Spinal cord (tissue), 9 donors: ENCODE measurements at regions not wholly inside any gene's neighbourhood (a gene's known extent, or its start where the extent isn't known, plus 50 kb on each side); places are given as distances from the start of the nearest gene placed in this dataset.

Experiments
- DNase-seq, 6 donors: peaks; one replicate each; pipeline versions ENCODE4 v3.0.0 to v3.0.0-alpha.2; 2013 to 2015; ENCODE audit warnings: low spot score in 6 of 6, low read depth in 4 of 6
- H3K27ac ChIP-seq: one replicate; pipeline ENCODE4 v1.5.1; 2013; ENCODE audit warnings: low read depth, low read length, control low read depth
- H3K27me3 ChIP-seq: one replicate; pipeline ENCODE4 v1.6.1; 2013; ENCODE audit warnings: low read length; ENCODE audit not compliant: control insufficient read depth, insufficient read depth
- H3K36me3 ChIP-seq: one replicate; pipeline ENCODE4 v1.6.1; 2013; ENCODE audit warnings: low read length; ENCODE audit not compliant: control insufficient read depth, insufficient read depth
- H3K4me1 ChIP-seq: one replicate; pipeline ENCODE4 v1.6.1; 2013; ENCODE audit warnings: low read length; ENCODE audit not compliant: control insufficient read depth, insufficient read depth
- H3K4me3 ChIP-seq: one replicate; pipeline ENCODE4 v1.5.1; 2013; ENCODE audit warnings: low read depth, low read length, control low read depth
- H3K9me3 ChIP-seq: one replicate; pipeline ENCODE4 v1.6.1; 2013; ENCODE audit warnings: low read length; ENCODE audit not compliant: control insufficient read depth, insufficient read depth
- WGBS: methylation state at CpG from one replicate; pipeline ENCODE4 v1.1.5; 2013; ENCODE audit warnings: missing lambda C conversion rate; ENCODE audit not compliant: insufficient coverage; 5-methylcytosine and 5-hydroxymethylcytosine counted together
- donor health status: healthy.

- Histone ChIP-seq H3K4me1 (no peaks in the 10 kb centered on the region), H3K9me3 (no peaks in the 10 kb centered on the region), H3K36me3 (no peaks in the 10 kb centered on the region), H3K4me3 (no peak overlapping the region), H3K27me3 (no peaks in the 10 kb centered on the region), H3K27ac (no peak overlapping the region)
- WGBS = 91% methylated on average over 3 of the region's 6 CpGs
- DNase-seq = no peak
Measured at GRCh38 chr10:83367036-83367435, 772.3 kb upstream of the GHITM start.

DNA sequence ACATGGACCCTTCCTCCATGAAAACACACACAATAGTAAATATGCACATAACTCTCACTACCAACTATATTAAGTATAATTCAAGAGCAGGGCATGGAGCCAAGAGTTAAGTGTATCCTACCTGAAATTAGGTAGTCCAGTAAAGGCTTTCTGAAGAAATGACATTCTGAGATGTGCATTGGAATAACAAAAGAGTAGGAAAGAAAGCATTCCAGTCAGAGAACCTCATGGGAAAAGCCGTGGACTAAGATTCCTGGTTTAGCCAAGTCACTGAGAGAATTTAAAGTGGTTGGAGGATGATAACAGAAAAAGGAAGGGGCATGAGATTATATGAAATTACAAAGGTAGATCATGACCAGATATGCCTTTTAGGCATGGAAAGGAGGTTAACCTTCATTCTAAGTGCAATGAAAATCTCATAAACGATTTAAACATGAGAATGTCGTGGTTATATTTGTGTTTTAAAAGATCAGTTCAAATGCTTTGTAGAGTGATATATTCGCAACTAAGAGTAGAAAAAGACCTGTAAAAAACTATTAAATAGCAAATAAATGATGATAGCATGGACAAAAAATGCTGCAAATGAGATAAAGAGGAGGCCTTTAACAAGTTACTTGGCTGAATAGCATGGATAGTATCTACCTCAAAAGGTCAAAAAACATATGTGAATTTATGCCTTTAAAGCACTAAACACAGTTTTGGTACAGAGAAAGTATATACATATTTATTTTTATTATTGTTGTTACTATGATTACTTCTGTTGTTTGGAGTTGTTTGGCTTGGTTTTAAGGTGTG is 767.4 kb upstream of the GHITM start:
- 63% methylated on average over 1 of the region's 4 CpGs for WGBS
- Histone ChIP-seq H3K4me1 (no peaks in the 10 kb centered on the region), H3K27ac (no peak overlapping the region), H3K36me3 (no peaks in the 10 kb centered on the region), H3K27me3 (no peaks in the 10 kb centered on the region), H3K9me3 (no peaks in the 10 kb centered on the region), H3K4me3 (no peak overlapping the region)
- no peak for DNase-seq

GRCh38 chr10:83372646-83373045 is 766.7 kb upstream of the GHITM start:
- Histone ChIP-seq H3K4me3 (no peak overlapping the region), H3K9me3 (no peaks in the 10 kb centered on the region), H3K4me1 (no peaks in the 10 kb centered on the region), H3K27me3 (no peaks in the 10 kb centered on the region), H3K27ac (no peak overlapping the region), H3K36me3 (no peaks in the 10 kb centered on the region)
- WGBS = no CpG with 5 or more reads among the region's 2 CpGs
- no peak for DNase-seq

- no peak overlapping the region for H3K27ac ChIP-seq
- no peaks in the 10 kb centered on the region for H3K27me3 ChIP-seq
- no peaks in the 10 kb centered on the region for H3K4me1 ChIP-seq
- DNase-seq = peak in 4 of 6 donors; percentile 4 to 86 (median 28)
- H3K4me3 ChIP-seq = no peak overlapping the region
- H3K9me3 ChIP-seq = no peaks in the 10 kb centered on the region
- no CpG with 5 or more reads among the region's 2 CpGs for whole genome bisulfite sequencing
- no peaks in the 10 kb centered on the region for H3K36me3 ChIP-seq
Measured at GRCh38 chr10:83373671-83374070, 765.6 kb upstream of the GHITM start.

DNA sequence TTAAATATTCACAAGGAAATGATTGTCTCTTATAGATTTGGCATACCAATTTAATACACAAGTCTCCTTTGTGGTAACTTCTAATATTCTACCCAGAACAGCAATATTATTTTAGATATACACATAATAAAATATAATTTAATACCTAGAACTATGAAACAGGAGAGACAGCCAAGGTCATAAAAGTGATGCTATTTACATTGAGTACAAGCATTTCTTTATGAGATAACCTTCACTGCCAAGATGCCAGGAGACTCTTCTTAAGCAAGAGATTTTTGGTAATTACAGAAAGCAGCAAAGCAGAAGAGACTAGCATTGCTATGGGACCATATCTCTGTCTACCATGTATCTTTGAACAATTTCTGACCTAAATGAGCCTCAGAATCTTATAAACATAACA is 764.6 kb upstream of the GHITM start:
- H3K4me1 ChIP-seq = no peaks in the 10 kb centered on the region
- no peak for DNase-seq

GRCh38 chr10:83375274-83375673 is 764.0 kb upstream of the GHITM start:
- Histone ChIP-seq H3K27me3 (no peaks in the 10 kb centered on the region), H3K36me3 (no peaks in the 10 kb centered on the region), H3K4me3 (no peak overlapping the region), H3K27ac (no peak overlapping the region), H3K9me3 (no peaks in the 10 kb centered on the region), H3K4me1 (no peaks in the 10 kb centered on the region)
- WGBS = 20% methylated on average over 1 of the region's 2 CpGs
- no peak for DNase-seq

More for the DNA sequence above, 764.6 kb upstream of the GHITM start:
- no peaks in the 10 kb centered on the region for H3K27me3 ChIP-seq
- H3K36me3 ChIP-seq = no peaks in the 10 kb centered on the region
- H3K27ac ChIP-seq = no peak overlapping the region
- no peaks in the 10 kb centered on the region for H3K9me3 ChIP-seq
- no peak overlapping the region for H3K4me3 ChIP-seq

DNA sequence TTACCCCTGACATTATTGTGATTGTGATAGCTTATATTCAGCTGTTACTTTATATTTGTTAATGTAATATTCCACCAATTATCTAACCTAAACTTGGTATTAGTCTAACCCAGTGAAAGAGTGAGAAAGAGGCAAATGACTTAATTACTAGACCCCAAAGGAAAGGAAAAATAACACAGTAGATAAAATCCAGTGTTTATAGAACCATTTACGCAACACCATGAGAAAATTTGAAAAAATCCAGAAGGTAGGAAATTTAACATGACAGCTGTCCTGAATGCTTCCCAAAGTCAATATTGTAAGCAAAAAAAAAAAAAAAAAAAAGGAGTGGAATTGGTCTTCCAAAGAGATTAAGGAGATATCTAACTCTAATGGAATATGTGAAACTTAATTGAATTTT is 741.5 kb upstream of the GHITM start:
- WGBS = no CpG with 5 or more reads among the region's 1 CpG
- H3K36me3 ChIP-seq = no peaks in the 10 kb centered on the region
- DNase-seq = no peak
- H3K9me3 ChIP-seq = no peaks in the 10 kb centered on the region
- H3K27me3 ChIP-seq = no peaks in the 10 kb centered on the region
- H3K4me1 ChIP-seq = no peaks in the 10 kb centered on the region
- no peak overlapping the region for H3K4me3 ChIP-seq
- no peak overlapping the region for H3K27ac ChIP-seq

GRCh38 chr10:83410570-83410969 is 728.7 kb upstream of the GHITM start:
- no peak overlapping the region for H3K4me3 ChIP-seq
- no peaks in the 10 kb centered on the region for H3K4me1 ChIP-seq
- no peak overlapping the region for H3K27ac ChIP-seq
- WGBS = no CpG with 5 or more reads among the region's 2 CpGs
- H3K9me3 ChIP-seq = no peaks in the 10 kb centered on the region
- no peaks in the 10 kb centered on the region for H3K36me3 ChIP-seq
- no peaks in the 10 kb centered on the region for H3K27me3 ChIP-seq
- DNase-seq = no peak

DNA sequence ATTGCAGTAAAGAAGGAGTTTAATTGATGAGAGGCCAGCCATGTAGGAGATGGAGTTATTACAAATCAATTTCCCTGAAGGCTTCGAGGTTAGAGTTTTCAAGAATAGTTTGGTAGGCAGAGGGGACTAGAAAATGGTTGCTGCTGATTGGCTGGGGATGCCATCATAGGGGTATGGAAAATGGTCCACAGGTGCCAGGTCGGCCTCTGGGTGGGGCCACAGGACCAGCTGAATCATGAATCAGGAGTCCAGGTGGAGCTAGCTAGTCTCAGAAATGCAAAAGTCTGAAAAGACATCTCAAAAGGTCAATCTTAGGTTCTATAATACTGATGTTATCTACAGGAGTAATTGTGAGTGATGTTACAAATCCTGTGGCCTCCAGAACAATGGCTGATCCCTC is 714.0 kb upstream of the GHITM start:
- Histone ChIP-seq H3K36me3 (no peaks in the 10 kb centered on the region), H3K4me3 (no peak overlapping the region), H3K9me3 (no peaks in the 10 kb centered on the region), H3K27ac (no peak overlapping the region), H3K4me1 (no peaks in the 10 kb centered on the region), H3K27me3 (no peaks in the 10 kb centered on the region)
- WGBS = 90% methylated on average over 2 of the region's 2 CpGs
- DNase-seq = no peak

DNA sequence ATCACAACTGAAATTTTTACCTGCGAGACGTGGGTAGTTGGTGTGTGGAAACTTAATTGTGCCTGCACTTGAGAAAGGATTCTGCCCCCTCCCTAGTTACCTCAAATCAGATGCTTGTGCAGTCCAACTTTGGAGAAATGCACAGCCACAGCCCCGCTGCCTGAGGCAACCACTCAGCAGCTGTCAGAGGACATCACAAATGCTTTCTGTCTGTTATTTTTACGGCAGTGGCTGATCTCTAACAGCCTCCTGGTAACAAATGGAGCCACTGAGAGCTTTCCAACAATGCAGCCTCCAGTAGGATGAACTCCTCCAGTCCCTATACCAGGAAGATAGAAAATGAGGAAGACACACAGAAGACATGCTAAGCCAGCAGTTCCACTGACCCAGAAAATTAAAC is 712.2 kb upstream of the GHITM start:
- no peaks in the 10 kb centered on the region for H3K36me3 ChIP-seq
- no peaks in the 10 kb centered on the region for H3K4me1 ChIP-seq
- H3K9me3 ChIP-seq = no peaks in the 10 kb centered on the region
- no peak overlapping the region for H3K4me3 ChIP-seq
- peak in 1 of 6 donors; percentile 34 for DNase-seq
- no peak overlapping the region for H3K27ac ChIP-seq
- WGBS = 28% methylated on average over 2 of the region's 4 CpGs
- no peaks in the 10 kb centered on the region for H3K27me3 ChIP-seq
